GM12872 (cell line): ENCODE measurements at regions not wholly inside any gene's neighbourhood (a gene's known extent, or its start where the extent isn't known, plus 50 kb on each side); places are given as distances from the start of the nearest gene placed in this dataset.

ENCODE experiments used
- CTCF ChIP-seq: IDR thresholded peaks from 3 replicates; pipeline ENCODE4 v1.5.1; 2011; ENCODE audit warnings: low read depth, mild to moderate bottlenecking, low read length, moderate library complexity; ENCODE audit not compliant: insufficient read depth

DNA sequence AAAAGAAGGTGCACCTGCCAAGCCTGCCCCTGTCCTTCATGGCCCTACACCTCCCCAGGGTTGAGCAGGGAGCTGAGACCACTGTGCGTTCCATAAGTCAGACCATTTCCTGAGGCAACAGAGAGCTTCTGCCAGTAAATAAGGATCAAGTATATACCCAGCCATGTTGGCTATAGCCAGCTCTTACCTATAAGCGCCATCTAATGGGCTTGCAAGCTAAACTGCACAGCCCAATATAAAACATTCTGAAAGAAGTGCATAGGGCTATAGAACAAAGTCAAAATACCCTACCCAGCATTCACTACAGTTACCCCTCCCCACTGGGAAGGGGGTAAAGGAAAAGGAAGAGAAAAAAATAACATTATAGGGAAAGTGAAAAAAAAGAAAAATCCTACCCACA, 59.3 kb upstream of the SCAF11 start:
- no peak for TF ChIP-seq CTCF

DNA sequence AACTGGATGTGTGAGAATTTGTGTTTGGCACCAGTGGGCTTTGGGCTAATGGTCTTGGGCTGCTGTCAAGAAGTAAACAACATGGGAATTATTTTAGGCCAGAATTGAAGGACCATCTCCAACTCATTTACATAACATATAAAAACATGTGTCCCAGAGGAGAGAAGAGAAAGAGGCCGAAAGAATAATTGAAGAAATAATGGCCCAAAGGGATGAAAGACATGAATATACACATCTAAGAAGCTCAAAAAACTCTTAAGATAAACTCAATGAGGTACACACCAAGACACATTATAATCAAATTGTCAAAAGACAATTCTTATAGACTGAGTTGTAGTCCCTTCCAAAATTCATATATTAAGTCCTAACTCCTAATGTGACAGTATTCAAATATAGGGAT, 56.1 kb upstream of the SCAF11 start:
- TF ChIP-seq CTCF = no peak

DNA sequence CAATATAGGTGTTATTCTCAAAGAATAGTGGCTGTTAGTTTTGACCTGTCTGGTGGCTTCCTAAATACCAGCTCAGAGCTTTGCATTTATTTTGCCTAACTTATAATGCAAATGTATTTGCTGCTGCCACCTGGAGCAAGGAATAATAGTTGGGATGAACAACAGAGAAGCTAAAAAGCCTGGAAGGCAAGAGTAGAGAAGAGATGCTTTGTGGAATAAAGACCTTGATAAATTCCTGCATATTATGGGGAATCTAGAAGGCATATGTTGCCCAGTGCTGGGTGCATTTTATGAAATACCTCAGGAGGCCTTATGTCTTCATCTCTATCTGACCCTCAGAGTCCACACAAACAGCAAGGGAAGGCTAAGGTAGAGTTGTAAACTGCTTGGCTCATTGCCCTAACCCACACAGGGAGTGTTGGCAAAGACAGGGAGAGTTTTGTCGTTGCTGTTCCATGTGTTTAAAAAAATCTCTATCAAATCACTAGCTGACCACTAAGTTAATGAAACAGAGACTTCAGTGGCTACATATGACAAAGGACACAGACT, 53.7 kb upstream of the SCAF11 start:
- TF ChIP-seq CTCF = no peak
